ENCODE measurements at regions not wholly inside any gene's neighbourhood (a gene's known extent, or its start where the extent isn't known, plus 50 kb on each side); places are given as distances from the start of the nearest gene placed in this dataset.

- DNase-seq: no peak
Measured at GRCh38 chr4:71247706-71248105, 91.1 kb upstream of the SLC4A4 start.

GRCh38 chr4:71251261-71251660, 87.6 kb upstream of the SLC4A4 start:
- DNase-seq: peak in 1 of 2 experiments; percentile 15

- DNase-seq: no peak
Measured at GRCh38 chr4:71253545-71253944, 85.3 kb upstream of the SLC4A4 start.

- DNase-seq: no peak
Measured at GRCh38 chr4:71254451-71255012, 84.3 kb upstream of the SLC4A4 start.

GRCh38 chr4:71255976-71256375, 82.8 kb upstream of the SLC4A4 start:
- DNase-seq: no peak

- DNase-seq: no peak
Measured at GRCh38 chr4:71257761-71258160, 81.1 kb upstream of the SLC4A4 start.

- DNase-seq: no peak
Measured at GRCh38 chr4:71258323-71258722, 80.5 kb upstream of the SLC4A4 start.

- DNase-seq: no peak
Measured at GRCh38 chr4:71259280-71259679, 79.5 kb upstream of the SLC4A4 start.

- DNase-seq: no peak
Measured at GRCh38 chr4:71259911-71260331, 78.9 kb upstream of the SLC4A4 start.

- DNase-seq: no peak
Measured at GRCh38 chr4:71260544-71260943, 78.3 kb upstream of the SLC4A4 start.

- no peak for DNase-seq
Measured at GRCh38 chr4:71261001-71261400, 77.8 kb upstream of the SLC4A4 start.

GRCh38 chr4:71261633-71262121, 77.1 kb upstream of the SLC4A4 start:
- DNase-seq: no peak

- DNase-seq: no peak
Measured at GRCh38 chr4:71262161-71262560, 76.7 kb upstream of the SLC4A4 start.

- no peak for DNase-seq
Measured at GRCh38 chr4:71266090-71266794, 72.6 kb upstream of the SLC4A4 start.

- no peak for DNase-seq
Measured at GRCh38 chr4:71267244-71267643, 71.6 kb upstream of the SLC4A4 start.

GRCh38 chr4:71268166-71268565, 70.7 kb upstream of the SLC4A4 start:
- DNase-seq: no peak

GRCh38 chr4:71269233-71269632, 69.6 kb upstream of the SLC4A4 start:
- DNase-seq: no peak

- DNase-seq: no peak
Measured at GRCh38 chr4:71270901-71271300, 67.9 kb upstream of the SLC4A4 start.

- no peak for DNase-seq
Measured at GRCh38 chr4:71272976-71273375, 65.8 kb upstream of the SLC4A4 start.

- DNase-seq: no peak
Measured at GRCh38 chr4:71275004-71275403, 63.8 kb upstream of the SLC4A4 start.

GRCh38 chr4:71275570-71275969, 63.2 kb upstream of the SLC4A4 start:
- DNase-seq: no peak

- DNase-seq: no peak
Measured at GRCh38 chr4:71277353-71277752, 61.5 kb upstream of the SLC4A4 start.

GRCh38 chr4:71283642-71284257, 55.1 kb upstream of the SLC4A4 start:
- DNase-seq: no peak

GRCh38 chr4:71287305-71287704, 51.5 kb upstream of the SLC4A4 start:
- DNase-seq: no peak
